Sigmoid colon (tissue), 6 donors: ENCODE measurements at regions not wholly inside any gene's neighbourhood (a gene's known extent, or its start where the extent isn't known, plus 50 kb on each side); places are given as distances from the start of the nearest gene placed in this dataset.

Experiments
- DNase-seq: peaks from one replicate; pipeline ENCODE4 v3.0.0-alpha.2; 2019
- H3K27ac ChIP-seq, 4 donors: fragments of 200-600 bp; sonication (generic); one replicate each; pipeline ENCODE4 v1.5.1; 2016 to 2019; ENCODE audit warnings: mild to moderate bottlenecking in 1 of 4
- H3K27me3 ChIP-seq, 3 donors: fragments of 200-600 bp; sonication (generic); one replicate each; pipeline ENCODE4 v1.5.1; 2019; ENCODE audit warnings: mild to moderate bottlenecking in 1 of 3
- H3K36me3 ChIP-seq, 4 donors: fragments of 200-600 bp; sonication (generic); one replicate each; pipeline ENCODE4 v1.5.1; 2016 to 2019
- H3K4me1 ChIP-seq, 4 donors: fragments of 200-600 bp; sonication (generic); one replicate each; pipeline ENCODE4 v1.5.1; 2017 to 2019
- H3K4me3 ChIP-seq, 4 donors: fragments of 200-600 bp; sonication (generic); one replicate each; pipeline ENCODE4 v1.5.1; 2017 to 2019; ENCODE audit warnings: mild to moderate bottlenecking in 2 of 4, moderate library complexity in 1 of 4
- H3K9me3 ChIP-seq, 4 donors: fragments of 200-600 bp in 3 of 4; sonication (generic) in 3 of 4; one replicate each; pipeline versions ENCODE4 v1.5.1 to v1.6.1; 2013 to 2019
- EP300 ChIP-seq, 4 donors: sonication (generic); formaldehyde crosslinking; IDR thresholded peaks; one replicate each; pipeline ENCODE4 v1.6.1; 2017; ENCODE audit warnings: antibody characterized with exemption in 4 of 4
- POLR2A ChIP-seq, 2 donors: fragments of 450-650 bp; IDR thresholded peaks; one replicate each; pipeline ENCODE4 v1.6.1; 2016; ENCODE audit warnings: antibody characterized with exemption in 2 of 2, mild to moderate bottlenecking in 2 of 2, moderate library complexity in 2 of 2
- POLR2AphosphoS5 ChIP-seq, 4 donors: sonication (generic); formaldehyde crosslinking; IDR thresholded peaks; one replicate each; pipeline ENCODE4 v1.6.1; 2017; ENCODE audit warnings: antibody characterized with exemption in 4 of 4
- WGBS, 2 donors: extraction: QIAGEN DNeasy Blood & Tissue Kit; methylation state at CpG; one replicate each; pipeline ENCODE4 v1.1.7; 2013; 5-methylcytosine and 5-hydroxymethylcytosine counted together
- intact Hi-C: fragments of 100-400 bp; cut with DNase I; formaldehyde crosslinking; loops from one replicate; pipeline ENCODE4 v1.15.1; 2023
- TF ChIP-seq, protein P1 (sequence below), 4 experiments: fragments of 450-650 bp in 3 of 4; fragments of 200-600 bp in 1 of 4; IDR thresholded peaks; one replicate each; pipeline ENCODE4 v1.5.1; 2016 to 2019; ENCODE audit warnings: antibody characterized with exemption in 4 of 4, mild to moderate bottlenecking in 3 of 4, moderate library complexity in 2 of 4
- donor health status: healthy with polysubstance abuse.
- donor health status: healthy.

DNA sequence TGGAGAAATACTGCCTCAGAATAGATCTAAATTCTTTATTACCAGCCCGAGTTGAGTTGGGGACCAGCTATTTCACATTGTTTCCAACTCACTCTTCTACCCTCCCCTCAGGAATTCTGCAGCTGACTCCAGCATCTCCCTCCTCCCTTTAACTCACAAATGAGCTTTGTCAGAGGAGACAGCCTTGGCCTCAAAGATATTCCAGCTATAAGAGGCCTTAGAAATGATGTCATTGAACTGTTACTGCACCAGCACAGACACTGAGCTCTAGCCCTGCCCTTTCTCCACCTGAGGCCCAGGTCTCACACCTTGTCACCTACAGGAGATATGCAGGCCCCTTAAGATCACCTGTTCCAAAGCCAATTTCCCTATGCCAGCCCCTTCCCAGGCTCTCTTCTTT, 78.4 kb upstream of the ATP10B start:
- H3K27ac ChIP-seq: no peak overlapping the region
- H3K36me3 ChIP-seq: no peaks in the 10 kb centered on the region
- H3K4me3 ChIP-seq: no peak overlapping the region
- peaks cover 0 to 10% (median 0%) of the 10 kb centered on the region in 4 donors for H3K4me1 ChIP-seq
- H3K9me3 ChIP-seq: no peaks in the 10 kb centered on the region
- 27 to 52% methylated on average over 1 of the region's 1 CpG for WGBS, 2 donors
- no peak for DNase-seq
- TF ChIP-seq, protein P1, sequence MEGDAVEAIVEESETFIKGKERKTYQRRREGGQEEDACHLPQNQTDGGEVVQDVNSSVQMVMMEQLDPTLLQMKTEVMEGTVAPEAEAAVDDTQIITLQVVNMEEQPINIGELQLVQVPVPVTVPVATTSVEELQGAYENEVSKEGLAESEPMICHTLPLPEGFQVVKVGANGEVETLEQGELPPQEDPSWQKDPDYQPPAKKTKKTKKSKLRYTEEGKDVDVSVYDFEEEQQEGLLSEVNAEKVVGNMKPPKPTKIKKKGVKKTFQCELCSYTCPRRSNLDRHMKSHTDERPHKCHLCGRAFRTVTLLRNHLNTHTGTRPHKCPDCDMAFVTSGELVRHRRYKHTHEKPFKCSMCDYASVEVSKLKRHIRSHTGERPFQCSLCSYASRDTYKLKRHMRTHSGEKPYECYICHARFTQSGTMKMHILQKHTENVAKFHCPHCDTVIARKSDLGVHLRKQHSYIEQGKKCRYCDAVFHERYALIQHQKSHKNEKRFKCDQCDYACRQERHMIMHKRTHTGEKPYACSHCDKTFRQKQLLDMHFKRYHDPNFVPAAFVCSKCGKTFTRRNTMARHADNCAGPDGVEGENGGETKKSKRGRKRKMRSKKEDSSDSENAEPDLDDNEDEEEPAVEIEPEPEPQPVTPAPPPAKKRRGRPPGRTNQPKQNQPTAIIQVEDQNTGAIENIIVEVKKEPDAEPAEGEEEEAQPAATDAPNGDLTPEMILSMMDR (IDR thresholded peaks at IDR 0.05): no peak
- TF ChIP-seq POLR2A (IDR thresholded peaks at IDR 0.05) (no peak), EP300 (IDR thresholded peaks at IDR 0.05) (no peak), POLR2AphosphoS5 (IDR thresholded peaks at IDR 0.05) (no peak)
- intact Hi-C loops: no loop called here
- no peaks in the 10 kb centered on the region for H3K27me3 ChIP-seq

DNA sequence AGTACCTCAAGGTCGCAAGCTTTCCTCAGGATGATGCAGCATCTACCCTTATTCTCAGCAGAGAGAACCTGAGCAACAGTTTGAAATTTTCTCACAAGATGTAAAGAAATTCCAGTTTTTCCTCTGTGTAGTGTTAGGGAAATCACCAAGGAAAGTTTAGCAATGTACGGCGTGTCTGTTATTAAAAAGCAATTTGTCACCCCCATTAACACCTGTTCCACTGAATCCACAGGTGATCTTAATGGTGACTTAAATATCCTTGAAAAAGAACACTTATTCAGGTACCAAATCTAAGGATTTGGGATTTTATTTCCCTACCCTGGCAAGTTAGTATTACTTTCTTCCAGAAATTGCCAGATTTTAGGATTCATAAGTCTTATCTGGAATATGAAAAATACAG, 77.9 kb upstream of the ATP10B start:
- intact Hi-C loops: no loop called here
- Histone ChIP-seq H3K27me3 (no peaks in the 10 kb centered on the region), H3K4me1 (peaks cover 0 to 10% (median 0%) of the 10 kb centered on the region in 4 donors), H3K27ac (no peak overlapping the region), H3K4me3 (no peak overlapping the region), H3K36me3 (no peaks in the 10 kb centered on the region), H3K9me3 (no peaks in the 10 kb centered on the region)
- TF ChIP-seq POLR2AphosphoS5 (IDR thresholded peaks at IDR 0.05) (no peak), EP300 (IDR thresholded peaks at IDR 0.05) (no peak), POLR2A (IDR thresholded peaks at IDR 0.05) (no peak)
- TF ChIP-seq, protein P1 (IDR thresholded peaks at IDR 0.05): no peak
- DNase-seq: no peak
- WGBS, 2 donors: 92 to 94% methylated on average over 3 of the region's 3 CpGs

DNA sequence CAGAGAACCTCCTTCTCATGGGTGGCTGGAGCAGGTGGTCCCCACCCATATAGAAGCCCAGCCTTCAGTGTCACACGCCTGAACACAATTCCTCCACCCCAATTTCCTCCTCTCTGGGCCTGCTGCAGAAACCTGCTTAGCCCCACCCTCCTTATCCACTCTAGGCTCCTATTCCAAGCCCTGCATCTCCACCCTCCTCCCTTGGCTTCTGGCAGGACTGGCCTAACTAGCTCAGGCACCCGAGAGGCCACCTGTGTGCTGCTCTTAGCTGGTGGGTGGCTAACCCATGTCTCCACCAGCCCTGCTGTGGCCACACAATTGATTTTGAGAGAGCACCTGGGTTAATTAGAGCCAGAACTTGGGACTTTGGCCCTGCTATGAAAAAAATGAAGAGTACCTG, 77.3 kb upstream of the ATP10B start:
- Histone ChIP-seq H3K27ac (no peak overlapping the region), H3K4me3 (no peak overlapping the region), H3K36me3 (no peaks in the 10 kb centered on the region), H3K4me1 (peaks cover 0 to 10% (median 0%) of the 10 kb centered on the region in 4 donors), H3K9me3 (no peaks in the 10 kb centered on the region), H3K27me3 (no peaks in the 10 kb centered on the region)
- intact Hi-C loops: no loop called here
- TF ChIP-seq POLR2A (IDR thresholded peaks at IDR 0.05): no peak
- TF ChIP-seq, protein P1 (IDR thresholded peaks at IDR 0.05): no peak
- no peak for TF ChIP-seq POLR2AphosphoS5 (IDR thresholded peaks at IDR 0.05)
- no peak for TF ChIP-seq EP300 (IDR thresholded peaks at IDR 0.05)
- WGBS, 2 donors: 11 to 62% methylated on average over 2 of the region's 2 CpGs
- no peak for DNase-seq

DNA sequence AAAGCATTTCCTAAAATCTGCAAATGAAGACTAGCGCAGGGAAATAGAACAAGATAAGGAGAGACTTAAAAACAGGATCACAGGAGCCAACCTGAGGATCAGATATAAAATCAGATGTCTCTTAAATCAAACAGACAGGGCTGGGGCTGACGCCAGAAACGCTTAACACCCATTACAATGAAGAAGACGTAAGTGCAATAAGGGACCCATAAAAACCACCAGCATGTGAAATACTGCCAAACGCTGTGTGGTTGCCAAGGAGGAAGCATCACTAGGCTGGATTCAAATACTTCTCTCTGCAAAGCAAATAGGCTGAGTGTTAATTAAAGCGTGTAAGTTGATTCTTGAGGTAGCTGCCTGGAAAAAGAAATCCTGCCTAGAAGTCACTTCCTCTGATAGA, 74.4 kb upstream of the ATP10B start:
- peaks cover 0 to 10% (median 0%) of the 10 kb centered on the region in 4 donors for H3K4me1 ChIP-seq
- WGBS, 2 donors: 3 to 11% methylated on average over 6 of the region's 6 CpGs
- H3K27ac ChIP-seq: no peak overlapping the region
- H3K9me3 ChIP-seq: no peaks in the 10 kb centered on the region
- no peaks in the 10 kb centered on the region for H3K27me3 ChIP-seq
- intact Hi-C loops: no loop called here
- no peaks in the 10 kb centered on the region for H3K36me3 ChIP-seq
- TF ChIP-seq, protein P1 (IDR thresholded peaks at IDR 0.05): no peak
- TF ChIP-seq EP300 (IDR thresholded peaks at IDR 0.05) (no peak), POLR2AphosphoS5 (IDR thresholded peaks at IDR 0.05) (peak in 1 of 4 donors; percentile 12), POLR2A (IDR thresholded peaks at IDR 0.05) (no peak)
- no peak overlapping the region for H3K4me3 ChIP-seq
- DNase-seq: no peak

DNA sequence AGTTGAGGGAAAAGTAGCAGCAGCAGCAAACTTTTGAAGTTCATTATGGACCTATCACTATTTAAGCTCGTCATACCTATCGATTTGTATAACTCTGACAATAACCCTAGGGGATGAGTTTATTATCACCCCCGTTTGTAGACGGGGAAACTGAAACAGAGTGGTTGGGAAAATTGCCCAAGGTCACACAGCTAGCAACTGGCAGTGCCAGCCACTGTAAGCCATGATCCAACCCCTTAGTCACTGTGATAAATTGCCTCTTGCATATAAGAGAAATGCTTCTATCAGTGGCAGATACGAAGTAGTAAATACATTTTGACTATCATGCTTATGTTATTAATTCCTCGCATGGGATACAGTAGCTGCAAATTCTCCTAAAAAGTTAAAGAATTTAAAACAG, 73.3 kb upstream of the ATP10B start:
- intact Hi-C loops: no loop called here
- H3K4me1 ChIP-seq: peaks cover 0 to 10% (median 0%) of the 10 kb centered on the region in 4 donors
- H3K27ac ChIP-seq: no peak overlapping the region
- H3K27me3 ChIP-seq: no peaks in the 10 kb centered on the region
- no peaks in the 10 kb centered on the region for H3K36me3 ChIP-seq
- TF ChIP-seq POLR2A (IDR thresholded peaks at IDR 0.05) (no peak), POLR2AphosphoS5 (IDR thresholded peaks at IDR 0.05) (no peak), EP300 (IDR thresholded peaks at IDR 0.05) (no peak)
- TF ChIP-seq, protein P1 (IDR thresholded peaks at IDR 0.05): no peak
- H3K9me3 ChIP-seq: no peaks in the 10 kb centered on the region
- WGBS, 2 donors: 23 to 61% methylated on average over 6 of the region's 6 CpGs
- no peak for DNase-seq
- no peak overlapping the region for H3K4me3 ChIP-seq
